B cell (primary cell): ENCODE measurements at regions not wholly inside any gene's neighbourhood (a gene's known extent, or its start where the extent isn't known, plus 50 kb on each side); places are given as distances from the start of the nearest gene placed in this dataset.

Experiments used
- CTCF ChIP-seq: fragments of 200-600 bp; IDR thresholded peaks from one replicate; pipeline ENCODE4 v1.8.0; 2022; ENCODE audit warnings: antibody characterized with exemption, mild to moderate bottlenecking
- EZH2 ChIP-seq: IDR thresholded peaks from 2 replicates; pipeline ENCODE4 v1.6.1; 2012; ENCODE audit warnings: borderline replicate concordance, low read depth, mild to moderate bottlenecking, moderate library complexity, low read length; ENCODE audit not compliant: insufficient read depth, poor library complexity, severe bottlenecking

GRCh38 chr3:174425422-174425821 is 433.7 kb upstream of the NAALADL2 start:
- TF ChIP-seq CTCF (no peak), EZH2 (no peak)
